Retinal pigment epithelial cell (primary cell): ENCODE measurements at regions not wholly inside any gene's neighbourhood (a gene's known extent, or its start where the extent isn't known, plus 50 kb on each side); places are given as distances from the start of the nearest gene placed in this dataset.
"Not testable (repeated sequence)": the region's sequence is repeated elsewhere in the genome, so short reads cannot be mapped to it uniquely, and the experiment has no call there.

Experiments
- DNase-seq: peaks from one replicate; pipeline ENCODE4 v3.0.0-alpha.2; 2010; ENCODE audit warnings: low read depth
- H3K4me3 ChIP-seq: 2 replicates; pipeline ENCODE4 v1.5.1; 2011; ENCODE audit warnings: mild to moderate bottlenecking, low read length, control low read depth, moderate library complexity
- CTCF ChIP-seq: conservative IDR thresholded peaks from 2 replicates; pipeline ENCODE4 v1.5.1; 2011; ENCODE audit warnings: low read depth, low read length, control low read depth, inconsistent platforms

GRCh38 chr7:51850126-51850525 lies 533.5 kb upstream of the COBL start:
- DNase-seq = no peak
- TF ChIP-seq CTCF = no peak
- no peak overlapping the region for H3K4me3 ChIP-seq

- no peak for DNase-seq
- TF ChIP-seq CTCF = no peak
- H3K4me3 ChIP-seq = no peak overlapping the region
Measured at GRCh38 chr7:51847461-51848134, 531.0 kb upstream of the COBL start.

GRCh38 chr7:51839130-51839529 lies 522.5 kb upstream of the COBL start:
- DNase-seq, H3K4me3 ChIP-seq: not testable (repeated sequence)

GRCh38 chr7:51827631-51828030 lies 511.0 kb upstream of the COBL start:
- no peak for DNase-seq
- TF ChIP-seq CTCF = no peak
- no peak overlapping the region for H3K4me3 ChIP-seq

GRCh38 chr7:51824050-51824449 lies 507.4 kb upstream of the COBL start:
- H3K4me3 ChIP-seq = no peak overlapping the region
- DNase-seq = no peak
- no peak for TF ChIP-seq CTCF

GRCh38 chr7:51823437-51823836 lies 506.8 kb upstream of the COBL start:
- TF ChIP-seq CTCF = no peak
- no peak overlapping the region for H3K4me3 ChIP-seq
- no peak for DNase-seq

GRCh38 chr7:51817694-51818225 lies 501.2 kb upstream of the COBL start:
- H3K4me3 ChIP-seq = no peak overlapping the region
- DNase-seq = no peak
- no peak for TF ChIP-seq CTCF

- DNase-seq, H3K4me3 ChIP-seq: not testable (repeated sequence)
Measured at GRCh38 chr7:51805783-51806431, 489.3 kb upstream of the COBL start.
